ENCODE measurements at regions not wholly inside any gene's neighbourhood (a gene's known extent, or its start where the extent isn't known, plus 50 kb on each side); places are given as distances from the start of the nearest gene placed in this dataset.
"Not testable (repeated sequence)": the region's sequence is repeated elsewhere in the genome, so short reads cannot be mapped to it uniquely, and the experiment has no call there.

DNA sequence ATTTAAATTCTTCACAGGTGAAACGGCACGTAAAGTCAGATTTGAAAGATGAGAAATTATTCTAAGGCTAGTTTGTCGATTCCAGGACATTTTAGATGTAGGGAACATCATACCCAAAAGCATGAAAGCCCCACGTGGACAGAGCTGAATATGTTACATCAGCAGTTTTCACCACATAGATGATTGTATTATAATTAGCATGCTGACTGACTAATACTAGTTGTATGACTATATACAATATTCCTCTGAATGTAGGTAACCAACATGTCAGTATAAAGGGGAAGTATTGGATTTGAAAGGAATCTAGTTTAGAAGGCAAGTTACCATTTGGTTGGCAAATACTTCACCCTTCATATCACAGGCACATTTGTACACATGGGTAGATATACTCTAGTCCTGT is 304.6 kb downstream of the UBE2NL start:
- not testable (repeated sequence) for TF ChIP-seq TAF1 (IDR thresholded peaks at IDR 0.05; ENCODE audit: borderline replicate concordance, low read depth, low read length); POLR2A (IDR thresholded peaks at IDR 0.05; ENCODE audit: low read depth, low read length)

All from GM12892 (cell line).